ENCODE measurements at regions not wholly inside any gene's neighbourhood (a gene's known extent, or its start where the extent isn't known, plus 50 kb on each side); places are given as distances from the start of the nearest gene placed in this dataset.

GRCh38 chr6:41487860-41488432, 58.2 kb upstream of the FOXP4 start:
- peaks cover 48% of the 10 kb centered on the region for H3K4me1 Mint-ChIP-seq
- 81 to 86% methylated on average over 2 to 9 of the region's 9 CpGs for WGBS, 2 experiments (ENCODE audit: insufficient coverage in 1 of 2, insufficient read length in 1 of 2)
- H3K27me3 Mint-ChIP-seq (ENCODE audit: insufficient read depth) = peaks cover 15% of the 10 kb centered on the region
- Histone ChIP-seq H3K4me3 (ENCODE audit: low read length) (no peak overlapping the region), H3K27me3 (ENCODE audit: control insufficient read depth, insufficient read depth, low read length, poor library complexity, severe bottlenecking) (no peaks in the 10 kb centered on the region), H3K9ac (ENCODE audit: extremely low read depth, low read length, poor library complexity, severe bottlenecking) (no peak overlapping the region), H3K36me3 (ENCODE audit: control insufficient read depth, insufficient read depth, low read length) (no peaks in the 10 kb centered on the region), H3K27ac (ENCODE audit: low read depth, low read length) (peak overlapping the region; percentile 32), H3K4me1 (ENCODE audit: control insufficient read depth, insufficient read depth, low read length) (peaks cover 19% of the 10 kb centered on the region), H3K9me3 (ENCODE audit: control insufficient read depth, low read length) (no peaks in the 10 kb centered on the region)
- peak; percentile 61 for DNase-seq
- no peaks in the 10 kb centered on the region for H3K36me3 Mint-ChIP-seq (ENCODE audit: low read depth)
- H3K9me3 Mint-ChIP-seq = no peaks in the 10 kb centered on the region
- no peak overlapping the region for H3K4me3 Mint-ChIP-seq
- TF ChIP-seq CTCF (conservative IDR thresholded peaks at IDR 0.05) = no peak
- H3K27ac Mint-ChIP-seq = no peak overlapping the region

GRCh38 chr6:41488433-41489119, 57.6 kb upstream of the FOXP4 start:
- Histone ChIP-seq H3K27me3 (ENCODE audit: control insufficient read depth, insufficient read depth, low read length, poor library complexity, severe bottlenecking) (no peaks in the 10 kb centered on the region), H3K4me1 (ENCODE audit: control insufficient read depth, insufficient read depth, low read length) (peaks cover 19% of the 10 kb centered on the region), H3K9ac (ENCODE audit: extremely low read depth, low read length, poor library complexity, severe bottlenecking) (no peak overlapping the region), H3K36me3 (ENCODE audit: control insufficient read depth, insufficient read depth, low read length) (no peaks in the 10 kb centered on the region), H3K27ac (ENCODE audit: low read depth, low read length) (peak overlapping the region; percentile 32), H3K4me3 (ENCODE audit: low read length) (no peak overlapping the region), H3K9me3 (ENCODE audit: control insufficient read depth, low read length) (no peaks in the 10 kb centered on the region)
- no peak for TF ChIP-seq CTCF (conservative IDR thresholded peaks at IDR 0.05)
- H3K36me3 Mint-ChIP-seq (ENCODE audit: low read depth) = no peaks in the 10 kb centered on the region
- DNase-seq = peak; percentile 92
- WGBS, 2 experiments (ENCODE audit: insufficient coverage in 1 of 2, insufficient read length in 1 of 2) = 27 to 29% methylated on average over 6 to 12 of the region's 12 CpGs
- no peaks in the 10 kb centered on the region for H3K9me3 Mint-ChIP-seq
- no peak overlapping the region for H3K4me3 Mint-ChIP-seq
- peaks cover 16% of the 10 kb centered on the region for H3K27me3 Mint-ChIP-seq (ENCODE audit: insufficient read depth)
- no peak overlapping the region for H3K27ac Mint-ChIP-seq
- H3K4me1 Mint-ChIP-seq = peaks cover 52% of the 10 kb centered on the region

- H3K27me3 ChIP-seq (ENCODE audit: control insufficient read depth, insufficient read depth, low read length, poor library complexity, severe bottlenecking) = no peaks in the 10 kb centered on the region
- peak; percentile 68 for DNase-seq
- Mint-ChIP-seq H3K36me3 (ENCODE audit: low read depth) (no peaks in the 10 kb centered on the region), H3K4me3 (no peak overlapping the region), H3K27ac (no peak overlapping the region), H3K9me3 (no peaks in the 10 kb centered on the region), H3K4me1 (peaks cover 59% of the 10 kb centered on the region), H3K27me3 (ENCODE audit: insufficient read depth) (peaks cover 13% of the 10 kb centered on the region)
- peak overlapping the region; percentile 29 for H3K27ac ChIP-seq (ENCODE audit: low read depth, low read length)
- H3K9ac ChIP-seq (ENCODE audit: extremely low read depth, low read length, poor library complexity, severe bottlenecking) = no peak overlapping the region
- H3K4me1 ChIP-seq (ENCODE audit: control insufficient read depth, insufficient read depth, low read length) = peaks cover 22% of the 10 kb centered on the region
- H3K4me3 ChIP-seq (ENCODE audit: low read length) = no peak overlapping the region
- H3K9me3 ChIP-seq (ENCODE audit: control insufficient read depth, low read length) = no peaks in the 10 kb centered on the region
- TF ChIP-seq CTCF (conservative IDR thresholded peaks at IDR 0.05) = no peak
- WGBS, 2 experiments (ENCODE audit: insufficient coverage in 1 of 2, insufficient read length in 1 of 2) = 66 to 73% methylated on average over 6 to 16 of the region's 16 CpGs
- no peaks in the 10 kb centered on the region for H3K36me3 ChIP-seq (ENCODE audit: control insufficient read depth, insufficient read depth, low read length)
These were observed 56.9 kb upstream of the FOXP4 start for GRCh38 chr6:41489120-41489851.

Data from endodermal cell (in vitro differentiated cells).